GM06990 (cell line): ENCODE measurements at regions not wholly inside any gene's neighbourhood (a gene's known extent, or its start where the extent isn't known, plus 50 kb on each side); places are given as distances from the start of the nearest gene placed in this dataset.
A peak's percentile ranks its signal among the peaks of the same experiment; 100 is the strongest.

Experiments used
- DNase-seq: peaks from one replicate; pipeline ENCODE4 v3.0.0-alpha.2; 2011; ENCODE audit not compliant: insufficient read length; ENCODE audit errors: extremely low read depth
- H3K27me3 ChIP-seq: replicated peaks from 2 replicates; pipeline ENCODE4 v1.6.0; 2011; ENCODE audit warnings: low read length; ENCODE audit not compliant: control insufficient read depth, insufficient read depth
- H3K36me3 ChIP-seq: 2 replicates; pipeline ENCODE4 v1.5.1; 2011; ENCODE audit warnings: low read length; ENCODE audit not compliant: control insufficient read depth, insufficient read depth
- H3K4me3 ChIP-seq: replicated peaks from 2 replicates; pipeline ENCODE4 v1.5.1; 2011; ENCODE audit warnings: low read depth, mild to moderate bottlenecking, control low read depth, low read length
- TF ChIP-seq, protein P1 (sequence below): IDR thresholded peaks from 2 replicates; pipeline ENCODE4 v1.5.1; 2011; ENCODE audit warnings: low read length, control low read depth, mild to moderate bottlenecking, inconsistent platforms; ENCODE audit not compliant: insufficient read depth, poor library complexity, severe bottlenecking

GRCh38 chr15:99850517-99850916, 117.3 kb upstream of the LYSMD4 start:
- TF ChIP-seq, protein P1, sequence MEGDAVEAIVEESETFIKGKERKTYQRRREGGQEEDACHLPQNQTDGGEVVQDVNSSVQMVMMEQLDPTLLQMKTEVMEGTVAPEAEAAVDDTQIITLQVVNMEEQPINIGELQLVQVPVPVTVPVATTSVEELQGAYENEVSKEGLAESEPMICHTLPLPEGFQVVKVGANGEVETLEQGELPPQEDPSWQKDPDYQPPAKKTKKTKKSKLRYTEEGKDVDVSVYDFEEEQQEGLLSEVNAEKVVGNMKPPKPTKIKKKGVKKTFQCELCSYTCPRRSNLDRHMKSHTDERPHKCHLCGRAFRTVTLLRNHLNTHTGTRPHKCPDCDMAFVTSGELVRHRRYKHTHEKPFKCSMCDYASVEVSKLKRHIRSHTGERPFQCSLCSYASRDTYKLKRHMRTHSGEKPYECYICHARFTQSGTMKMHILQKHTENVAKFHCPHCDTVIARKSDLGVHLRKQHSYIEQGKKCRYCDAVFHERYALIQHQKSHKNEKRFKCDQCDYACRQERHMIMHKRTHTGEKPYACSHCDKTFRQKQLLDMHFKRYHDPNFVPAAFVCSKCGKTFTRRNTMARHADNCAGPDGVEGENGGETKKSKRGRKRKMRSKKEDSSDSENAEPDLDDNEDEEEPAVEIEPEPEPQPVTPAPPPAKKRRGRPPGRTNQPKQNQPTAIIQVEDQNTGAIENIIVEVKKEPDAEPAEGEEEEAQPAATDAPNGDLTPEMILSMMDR: no peak
- no peak overlapping the region for H3K4me3 ChIP-seq
- H3K27me3 ChIP-seq: no peaks in the 10 kb centered on the region; the same call in 1 of the 2 replicates
- no peak for DNase-seq
- no peaks in the 10 kb centered on the region for H3K36me3 ChIP-seq

DNA sequence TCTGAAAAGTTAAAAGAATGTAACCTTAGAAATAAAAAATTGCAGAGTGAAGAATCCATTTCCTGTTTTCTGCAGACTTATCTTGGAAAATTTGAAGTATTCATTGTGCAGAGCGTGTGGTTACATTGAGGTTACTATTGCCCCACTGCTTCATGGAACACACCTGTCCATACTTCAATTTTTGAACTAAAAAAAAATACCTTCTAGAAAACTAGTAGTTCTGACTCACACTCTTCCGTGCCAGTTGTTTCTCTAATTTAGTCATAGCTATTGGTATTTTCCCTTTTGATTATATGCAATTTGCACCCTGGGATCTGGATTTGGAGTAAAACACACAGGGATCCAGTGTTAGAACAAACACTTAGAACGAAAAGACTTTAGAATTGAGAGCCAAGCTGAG, 111.8 kb upstream of the LYSMD4 start:
- TF ChIP-seq, protein P1: no peak
- Histone ChIP-seq H3K27me3 (no peaks in the 10 kb centered on the region; the same call in 1 of the 2 replicates), H3K4me3 (no peak overlapping the region), H3K36me3 (no peaks in the 10 kb centered on the region)
- DNase-seq: peak; percentile 7

DNA sequence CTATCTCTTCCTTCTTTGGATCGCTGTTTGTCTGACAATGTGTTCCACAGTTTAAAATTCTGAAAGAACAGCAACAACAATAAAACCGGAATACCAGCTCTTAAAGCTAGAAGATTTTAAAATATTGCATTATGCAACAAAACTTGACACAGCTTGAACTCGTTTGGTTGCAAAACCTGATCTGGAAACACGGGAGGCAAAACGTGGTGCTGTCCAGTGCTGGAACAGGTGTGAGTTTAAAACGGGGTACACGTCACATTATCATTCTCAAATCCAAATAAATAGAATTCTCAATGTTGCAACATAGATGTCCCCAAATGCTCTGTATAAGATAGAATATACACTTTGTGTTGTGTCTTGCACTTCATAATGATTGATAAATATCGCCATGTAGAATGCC, 110.9 kb upstream of the LYSMD4 start:
- no peak for DNase-seq
- no peaks in the 10 kb centered on the region; the same call in 1 of the 2 replicates for H3K27me3 ChIP-seq
- no peaks in the 10 kb centered on the region for H3K36me3 ChIP-seq
- no peak overlapping the region for H3K4me3 ChIP-seq
- TF ChIP-seq, protein P1: no peak

DNA sequence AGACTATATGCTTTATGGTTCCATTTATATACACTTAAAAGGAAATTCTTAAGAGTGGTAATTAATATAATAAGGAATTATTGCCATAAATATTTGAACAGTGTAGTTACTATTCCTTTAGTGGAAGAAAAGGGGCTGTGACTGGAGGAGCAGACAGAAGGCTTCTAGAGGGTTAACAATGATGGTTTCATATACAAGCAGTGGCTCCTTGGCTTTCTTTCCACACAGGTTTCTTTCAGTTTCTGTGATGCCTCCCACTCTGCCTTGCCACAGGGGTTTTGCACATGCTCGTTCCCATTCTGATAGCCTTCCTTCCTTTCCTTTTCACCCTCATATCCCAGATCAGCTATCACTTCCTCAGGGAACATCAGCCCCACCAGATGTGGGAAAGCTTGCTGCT, 108.8 kb upstream of the LYSMD4 start:
- Histone ChIP-seq H3K4me3 (no peak overlapping the region), H3K36me3 (no peaks in the 10 kb centered on the region), H3K27me3 (no peaks in the 10 kb centered on the region)
- DNase-seq: no peak
- TF ChIP-seq, protein P1: no peak

DNA sequence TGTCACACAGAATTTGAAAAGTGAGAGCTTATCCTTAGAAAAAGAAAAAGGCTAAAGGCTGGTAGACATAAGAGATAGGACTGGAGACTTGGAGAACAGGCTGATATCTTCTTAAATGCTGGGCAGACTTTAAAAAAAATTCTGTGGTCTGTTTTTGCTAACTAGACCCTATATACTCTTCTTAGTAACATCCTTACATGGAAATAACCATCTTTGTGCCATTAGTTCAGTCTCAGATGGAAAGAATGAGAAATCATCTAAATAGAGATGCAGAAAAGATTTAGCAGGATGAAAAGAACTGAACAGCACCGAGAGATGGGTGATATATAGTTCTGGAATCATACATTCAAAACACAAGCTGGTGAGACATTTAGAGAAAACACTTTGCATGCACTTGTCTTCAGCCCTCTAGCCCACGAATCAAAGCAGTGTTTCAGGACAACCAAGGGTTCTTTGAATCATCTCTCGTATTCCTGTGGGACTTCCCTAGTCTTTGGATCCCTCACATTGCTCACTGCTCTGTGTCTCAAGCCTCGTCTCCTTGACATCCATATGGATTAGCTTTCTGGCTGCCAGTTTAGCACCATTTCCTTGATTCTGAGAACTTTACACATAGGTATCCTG, 93.0 kb upstream of the LYSMD4 start:
- no peaks in the 10 kb centered on the region for H3K36me3 ChIP-seq
- no peak overlapping the region for H3K4me3 ChIP-seq
- H3K27me3 ChIP-seq: no peaks in the 10 kb centered on the region
- DNase-seq: no peak
- TF ChIP-seq, protein P1: no peak

DNA sequence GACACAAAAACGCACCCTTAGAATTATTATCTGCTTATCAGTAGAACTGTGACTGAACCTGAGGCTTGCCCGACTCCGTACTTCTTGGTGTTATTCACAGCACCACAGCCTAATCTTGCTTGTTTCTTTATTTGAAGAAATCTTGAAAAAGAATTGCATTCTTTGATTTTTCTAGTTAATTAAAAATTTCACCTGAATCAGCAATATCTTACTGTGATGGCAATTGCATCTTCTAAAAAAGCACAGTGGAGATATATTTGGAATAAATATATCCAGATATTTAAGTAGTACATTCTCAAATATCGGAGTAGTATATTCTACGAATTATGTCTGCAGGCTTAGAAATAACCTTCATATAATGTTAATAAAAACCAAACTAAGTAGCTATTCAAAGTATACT, 90.1 kb upstream of the LYSMD4 start:
- TF ChIP-seq, protein P1: no peak
- H3K4me3 ChIP-seq: no peak overlapping the region
- no peak for DNase-seq
- H3K27me3 ChIP-seq: no peaks in the 10 kb centered on the region
- H3K36me3 ChIP-seq: no peaks in the 10 kb centered on the region
